ENCODE measurements at regions not wholly inside any gene's neighbourhood (a gene's known extent, or its start where the extent isn't known, plus 50 kb on each side); places are given as distances from the start of the nearest gene placed in this dataset.

DNA sequence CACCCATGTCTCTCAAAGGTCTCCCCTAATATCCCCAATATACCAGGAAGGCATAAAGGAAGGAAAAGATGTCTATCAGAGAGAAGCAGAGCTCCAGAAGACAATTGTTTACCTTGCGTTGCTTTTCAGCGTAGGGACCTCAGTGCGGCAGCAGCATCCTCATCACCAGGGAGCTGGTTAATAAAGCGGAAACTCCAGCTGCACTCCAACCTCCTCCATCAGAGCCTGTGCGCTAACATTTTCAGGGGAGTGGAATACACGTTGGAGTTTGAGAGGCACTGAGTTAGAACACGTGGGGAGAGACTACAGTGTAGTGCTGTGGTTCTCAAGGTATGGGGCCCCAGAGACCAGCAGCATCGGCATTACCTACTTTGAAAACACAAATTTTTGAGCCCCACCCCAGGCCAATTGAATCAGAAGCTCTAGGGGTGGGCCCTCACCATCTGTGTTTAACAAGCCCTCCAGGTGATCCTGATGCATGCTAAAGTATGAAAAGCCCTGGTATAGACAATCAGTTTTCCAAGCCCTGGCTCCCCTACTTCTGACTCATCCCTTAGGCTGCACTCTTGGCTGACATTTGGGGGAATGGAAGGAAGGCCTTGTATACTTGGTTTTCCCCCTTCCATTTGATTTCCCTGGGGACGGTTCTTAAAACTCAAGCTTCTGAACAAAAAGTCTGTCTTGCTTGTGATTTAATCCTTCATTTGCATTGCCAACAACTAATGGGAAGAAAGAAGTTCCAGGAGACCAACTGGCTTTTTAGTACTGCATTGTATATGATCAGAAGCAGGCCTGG, 419.0 kb upstream of the CCDC196 start:
- peaks cover 0 to 4% (median 0%) of the 10 kb centered on the region in 9 donors for H3K27me3 ChIP-seq
- WGBS, 4 donors: 84 to 91% (median 90%) methylated on average over 8 to 9 of the region's 9 CpGs
- H3K27ac ChIP-seq: no peak overlapping the region
- no peaks in the 10 kb centered on the region for H3K36me3 ChIP-seq
- DNase-seq (no peak), ATAC-seq (peak in 2 of 4 donors; percentile 48 to 62)
- H3K4me1 ChIP-seq: no peaks in the 10 kb centered on the region
- intact Hi-C loops (cut with DNase I): loop anchor here in 1 of 10 donors (5.0 kb wide), 1 partner anchor 105 kb away; no protein-coding TSS in a partner anchor
- H3K4me3 ChIP-seq: no peak overlapping the region
- H3K9me3 ChIP-seq: no peaks in the 10 kb centered on the region
- TF ChIP-seq, protein P1, sequence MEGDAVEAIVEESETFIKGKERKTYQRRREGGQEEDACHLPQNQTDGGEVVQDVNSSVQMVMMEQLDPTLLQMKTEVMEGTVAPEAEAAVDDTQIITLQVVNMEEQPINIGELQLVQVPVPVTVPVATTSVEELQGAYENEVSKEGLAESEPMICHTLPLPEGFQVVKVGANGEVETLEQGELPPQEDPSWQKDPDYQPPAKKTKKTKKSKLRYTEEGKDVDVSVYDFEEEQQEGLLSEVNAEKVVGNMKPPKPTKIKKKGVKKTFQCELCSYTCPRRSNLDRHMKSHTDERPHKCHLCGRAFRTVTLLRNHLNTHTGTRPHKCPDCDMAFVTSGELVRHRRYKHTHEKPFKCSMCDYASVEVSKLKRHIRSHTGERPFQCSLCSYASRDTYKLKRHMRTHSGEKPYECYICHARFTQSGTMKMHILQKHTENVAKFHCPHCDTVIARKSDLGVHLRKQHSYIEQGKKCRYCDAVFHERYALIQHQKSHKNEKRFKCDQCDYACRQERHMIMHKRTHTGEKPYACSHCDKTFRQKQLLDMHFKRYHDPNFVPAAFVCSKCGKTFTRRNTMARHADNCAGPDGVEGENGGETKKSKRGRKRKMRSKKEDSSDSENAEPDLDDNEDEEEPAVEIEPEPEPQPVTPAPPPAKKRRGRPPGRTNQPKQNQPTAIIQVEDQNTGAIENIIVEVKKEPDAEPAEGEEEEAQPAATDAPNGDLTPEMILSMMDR (IDR thresholded peaks at IDR 0.05): no peak
- no peak for TF ChIP-seq POLR2A (IDR thresholded peaks at IDR 0.05)

DNA sequence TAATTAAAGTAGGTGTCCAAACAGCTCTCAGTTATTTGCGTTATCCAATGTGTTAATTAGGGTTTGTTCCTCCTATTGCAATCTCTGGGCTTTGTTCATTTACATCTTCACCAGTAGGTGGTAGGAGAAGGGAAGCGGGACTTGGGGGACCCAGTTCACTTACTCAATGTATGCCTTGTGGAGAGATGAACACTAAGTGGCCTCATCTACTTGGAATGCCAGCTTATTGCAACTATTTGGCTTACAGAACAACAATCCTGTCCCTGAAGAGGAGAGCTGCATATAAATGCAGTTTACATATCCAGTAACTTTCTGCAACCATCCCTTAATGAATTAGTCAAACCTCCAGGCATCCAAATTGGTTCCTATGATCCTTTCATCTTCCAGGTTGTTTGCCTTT, 417.1 kb upstream of the CCDC196 start:
- Histone ChIP-seq H3K27me3 (peaks cover 0 to 4% (median 0%) of the 10 kb centered on the region in 9 donors), H3K9me3 (no peaks in the 10 kb centered on the region), H3K27ac (no peak overlapping the region), H3K4me3 (no peak overlapping the region), H3K4me1 (no peaks in the 10 kb centered on the region), H3K36me3 (no peaks in the 10 kb centered on the region)
- WGBS, 4 donors: 88 to 92% (median 92%) methylated on average over 2 of the region's 2 CpGs
- DNase-seq (no peak), ATAC-seq (no peak)
- TF ChIP-seq POLR2A (IDR thresholded peaks at IDR 0.05): no peak
- TF ChIP-seq, protein P1 (IDR thresholded peaks at IDR 0.05): no peak
- intact Hi-C loops (cut with DNase I): loop anchor here in 3 of 10 donors (2.0 to 5.0 kb wide), 2 partner anchors 107 to 108 kb away; no protein-coding TSS in a partner anchor

DNA sequence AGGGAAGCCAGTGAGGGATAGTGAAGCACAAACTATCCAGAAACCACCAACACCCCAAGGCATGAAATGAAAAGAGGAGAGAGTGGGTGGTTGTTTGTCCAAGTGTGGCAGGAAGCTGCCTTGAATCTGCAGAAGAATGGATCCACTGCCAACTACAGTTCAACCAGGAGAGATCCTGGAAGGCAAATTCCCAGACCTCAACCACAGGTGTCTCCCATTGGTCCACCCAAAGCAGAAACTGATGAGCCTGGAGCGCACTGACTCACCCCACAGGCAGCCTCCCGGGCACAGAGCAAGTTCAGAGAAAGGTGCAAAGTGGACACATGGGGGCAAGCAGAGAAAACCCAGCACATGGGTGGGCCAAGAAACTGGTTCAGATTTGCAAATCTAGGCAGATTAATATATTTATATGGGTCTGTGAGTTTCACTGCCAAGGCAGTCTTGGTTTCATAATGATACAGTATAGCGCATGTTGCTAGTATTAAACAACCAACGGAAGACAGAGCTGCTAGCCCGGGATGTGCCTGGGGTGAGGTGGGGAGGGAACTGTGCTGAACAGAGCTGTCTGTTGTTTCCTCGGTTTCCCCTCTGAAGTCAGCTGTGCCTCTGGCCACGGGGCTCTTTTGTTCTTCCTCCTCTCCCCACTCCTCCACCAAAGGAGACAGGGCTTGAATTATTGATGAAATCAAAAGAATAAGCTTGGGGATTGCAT, 416.2 kb upstream of the CCDC196 start:
- no peaks in the 10 kb centered on the region for H3K9me3 ChIP-seq
- H3K36me3 ChIP-seq: no peaks in the 10 kb centered on the region
- no peak for DNase-seq
- H3K4me1 ChIP-seq: no peaks in the 10 kb centered on the region
- H3K27ac ChIP-seq: no peak overlapping the region
- H3K4me3 ChIP-seq: no peak overlapping the region
- H3K27me3 ChIP-seq: peaks cover 0 to 4% (median 0%) of the 10 kb centered on the region in 9 donors
- TF ChIP-seq, protein P1 (IDR thresholded peaks at IDR 0.05): no peak
- TF ChIP-seq POLR2A (IDR thresholded peaks at IDR 0.05): no peak
- intact Hi-C loops (cut with DNase I): loop anchor here in 8 of 10 donors (2.0 to 10.0 kb wide), 7 partner anchors 105 to 908 kb away; partner anchors contain the start of gene FUT8 (in 3 of the 8)
- 81 to 84% (median 83%) methylated on average over 7 of the region's 7 CpGs for WGBS, 4 donors
- no peak for ATAC-seq
